ENCODE measurements at regions not wholly inside any gene's neighbourhood (a gene's known extent, or its start where the extent isn't known, plus 50 kb on each side); places are given as distances from the start of the nearest gene placed in this dataset.

- Histone ChIP-seq H3K27ac (no peak overlapping the region), H3K27me3 (peaks cover under 1% of the 10 kb centered on the region), H3K36me3 (no peaks in the 10 kb centered on the region), H3K4me3 (ENCODE audit: low read depth in 1 of 2, low read length in 1 of 2) (no peak overlapping the region), H3K9me3 (no peaks in the 10 kb centered on the region), H3K4me1 (ENCODE audit: control insufficient read depth in 1 of 2, insufficient read depth in 1 of 2, low read depth in 1 of 2, low read length in 1 of 2) (no peaks in the 10 kb centered on the region)
- TF ChIP-seq CTCF (IDR thresholded peaks at IDR 0.05), result no peak
These were observed 109.9 kb upstream of the EPB41L4A start for GRCh38 chr5:112528928-112529327.

GRCh38 chr5:112529525-112529924 lies 110.4 kb upstream of the EPB41L4A start:
- no peak for TF ChIP-seq CTCF (IDR thresholded peaks at IDR 0.05)
- Histone ChIP-seq H3K9me3 (no peaks in the 10 kb centered on the region), H3K36me3 (no peaks in the 10 kb centered on the region), H3K4me1 (ENCODE audit: control insufficient read depth in 1 of 2, insufficient read depth in 1 of 2, low read depth in 1 of 2, low read length in 1 of 2) (no peaks in the 10 kb centered on the region), H3K27ac (no peak overlapping the region), H3K27me3 (peaks cover 6% of the 10 kb centered on the region), H3K4me3 (ENCODE audit: low read depth in 1 of 2, low read length in 1 of 2) (no peak overlapping the region)

GRCh38 chr5:112532654-112533360 lies 113.7 kb upstream of the EPB41L4A start:
- H3K36me3 ChIP-seq, result no peaks in the 10 kb centered on the region
- TF ChIP-seq CTCF (IDR thresholded peaks at IDR 0.05), result no peak
- H3K27ac ChIP-seq, result no peak overlapping the region
- H3K27me3 ChIP-seq, result peaks cover 6% of the 10 kb centered on the region
- no peaks in the 10 kb centered on the region for H3K9me3 ChIP-seq
- no peaks in the 10 kb centered on the region for H3K4me1 ChIP-seq (ENCODE audit: control insufficient read depth in 1 of 2, insufficient read depth in 1 of 2, low read depth in 1 of 2, low read length in 1 of 2)
- H3K4me3 ChIP-seq (ENCODE audit: low read depth in 1 of 2, low read length in 1 of 2), result no peak overlapping the region

GRCh38 chr5:112533362-112533761 lies 114.3 kb upstream of the EPB41L4A start:
- Histone ChIP-seq H3K36me3 (no peaks in the 10 kb centered on the region), H3K4me1 (ENCODE audit: control insufficient read depth in 1 of 2, insufficient read depth in 1 of 2, low read depth in 1 of 2, low read length in 1 of 2) (no peaks in the 10 kb centered on the region), H3K27me3 (peaks cover 6% of the 10 kb centered on the region), H3K4me3 (ENCODE audit: low read depth in 1 of 2, low read length in 1 of 2) (no peak overlapping the region), H3K9me3 (no peaks in the 10 kb centered on the region), H3K27ac (no peak overlapping the region)
- TF ChIP-seq CTCF (IDR thresholded peaks at IDR 0.05), result no peak

- H3K27ac ChIP-seq, result no peak overlapping the region
- H3K36me3 ChIP-seq, result no peaks in the 10 kb centered on the region
- peaks cover 6% of the 10 kb centered on the region for H3K27me3 ChIP-seq
- H3K4me3 ChIP-seq (ENCODE audit: low read depth in 1 of 2, low read length in 1 of 2), result no peak overlapping the region
- TF ChIP-seq CTCF (IDR thresholded peaks at IDR 0.05), result no peak
- H3K4me1 ChIP-seq (ENCODE audit: control insufficient read depth in 1 of 2, insufficient read depth in 1 of 2, low read depth in 1 of 2, low read length in 1 of 2), result no peaks in the 10 kb centered on the region
- no peaks in the 10 kb centered on the region for H3K9me3 ChIP-seq
These were observed 115.0 kb upstream of the EPB41L4A start for GRCh38 chr5:112534067-112534583.

Data from neutrophil (primary cell).